ENCODE measurements at regions not wholly inside any gene's neighbourhood (a gene's known extent, or its start where the extent isn't known, plus 50 kb on each side); places are given as distances from the start of the nearest gene placed in this dataset.
A peak's percentile ranks its signal among the peaks of the same experiment; 100 is the strongest.

GRCh38 chr12:108462686-108463085 lies 52.4 kb upstream of the FICD start:
- DNase-seq (ENCODE audit: low spot score): no peak

- DNase-seq (ENCODE audit: low spot score): no peak
These were observed 53.9 kb upstream of the FICD start for GRCh38 chr12:108461058-108461660.

- no peak for DNase-seq (ENCODE audit: low spot score)
These were observed 55.9 kb upstream of the FICD start for GRCh38 chr12:108459149-108459548.

GRCh38 chr12:108457734-108458361 lies 57.2 kb upstream of the FICD start:
- no peak for DNase-seq (ENCODE audit: low spot score)

- DNase-seq (ENCODE audit: low spot score): peak; percentile 69
These were observed 57.9 kb upstream of the FICD start for GRCh38 chr12:108457006-108457733.

GRCh38 chr12:108455706-108456105 lies 59.4 kb upstream of the FICD start:
- DNase-seq (ENCODE audit: low spot score): no peak

- DNase-seq (ENCODE audit: low spot score): no peak
These were observed 60.4 kb upstream of the FICD start for GRCh38 chr12:108454539-108455139.

- DNase-seq (ENCODE audit: low spot score): no peak
These were observed 65.6 kb upstream of the FICD start for GRCh38 chr12:108449478-108449877.

GRCh38 chr12:108448246-108448645 lies 66.8 kb upstream of the FICD start:
- no peak for DNase-seq (ENCODE audit: low spot score)

GRCh38 chr12:108447168-108447832 lies 67.8 kb upstream of the FICD start:
- DNase-seq (ENCODE audit: low spot score): no peak

GRCh38 chr12:108446766-108447165 lies 68.3 kb upstream of the FICD start:
- DNase-seq (ENCODE audit: low spot score): no peak

- DNase-seq (ENCODE audit: low spot score): no peak
These were observed 72.2 kb upstream of the FICD start for GRCh38 chr12:108442910-108443309.

GRCh38 chr12:108442067-108442466 lies 73.0 kb upstream of the FICD start:
- DNase-seq (ENCODE audit: low spot score): no peak

- DNase-seq (ENCODE audit: low spot score): no peak
These were observed 73.5 kb upstream of the FICD start for GRCh38 chr12:108441549-108441948.

- DNase-seq (ENCODE audit: low spot score): no peak
These were observed 74.3 kb upstream of the FICD start for GRCh38 chr12:108440736-108441135.

GRCh38 chr12:108438667-108439066 lies 76.4 kb upstream of the FICD start:
- DNase-seq (ENCODE audit: low spot score): no peak

GRCh38 chr12:108432423-108433121 lies 82.5 kb upstream of the FICD start:
- DNase-seq (ENCODE audit: low spot score): no peak

GRCh38 chr12:108430926-108431325 lies 84.2 kb upstream of the FICD start:
- no peak for DNase-seq (ENCODE audit: low spot score)

GRCh38 chr12:108430245-108430644 lies 84.8 kb upstream of the FICD start:
- peak; percentile 3 for DNase-seq (ENCODE audit: low spot score)

- DNase-seq (ENCODE audit: low spot score): no peak
These were observed 86.2 kb upstream of the CMKLR1 start for GRCh38 chr12:108425238-108425795.

- DNase-seq (ENCODE audit: low spot score): no peak
These were observed 85.7 kb upstream of the CMKLR1 start for GRCh38 chr12:108424816-108425215.

GRCh38 chr12:108424026-108424425 lies 84.9 kb upstream of the CMKLR1 start:
- no peak for DNase-seq (ENCODE audit: low spot score)
